K562 (cell line): ENCODE measurements at regions not wholly inside any gene's neighbourhood (a gene's known extent, or its start where the extent isn't known, plus 50 kb on each side); places are given as distances from the start of the nearest gene placed in this dataset. TPM values are rescaled to one million over a fixed set of nuclear protein-coding genes. Genes with fewer than 3 reads are reported as not detected.

ENCODE experiments used
- ATAC-seq: fragments of 200-7000 bp; cut with Tn5 transposase; 3 replicates; pipeline ENCODE4 v1.9.1; 2020; ENCODE audit warnings: moderate library complexity
- BruUV-seq: library from RNA; stranded (reverse); fragments of 400-500 nt; replicated peaks from 2 replicates; lab custom pipeline; 2021; lab: Mats Ljungman, UMichigan
- CTCF ChIA-PET: fragments of 300-600 bp; formaldehyde crosslinking; extraction: SDS; loops from one replicate; lab custom pipeline; 2021; ENCODE audit warnings: low intra/inter-chr PET ratio; lab: Yijun Ruan, JAX
- POLR2A ChIA-PET: fragments of 300-600, 350-650 bp; sonication (Branson Sonifier 250); formaldehyde crosslinking; extraction: SDS; loops from one replicate; lab custom pipeline; 2021; ENCODE audit warnings: antibody characterized with exemption, inconsistent platforms; lab: Yijun Ruan, JAX
- DNase-seq, 4 experiments: peaks; one replicate each; pipeline versions ENCODE4 v3.0.0 to v3.0.0-alpha.2; 2011 to 2018; ENCODE audit warnings: low spot score in 3 of 4, mixed read lengths in 3 of 4; ENCODE audit errors: extremely low read depth in 1 of 4
- FAIRE-seq: peaks from 2 replicates; lab custom pipeline; 2011; peaks lifted over from hg19 to GRCh38; lab: Jason Lieb, UNC
- H2AFZ ChIP-seq: 2 replicates; pipeline ENCODE4 v1.6.0; 2011; ENCODE audit warnings: low read depth, low read length, control low read depth, inconsistent platforms
- H3K27ac ChIP-seq: fragments of 200-600 bp; 3 replicates; pipeline ENCODE4 v1.8.0; 2011; ENCODE audit warnings: low read depth, mild to moderate bottlenecking, control low read depth, inconsistent platforms, low read length, moderate library complexity, mixed read lengths; ENCODE audit errors: extremely low read depth
- H3K27me3 ChIP-seq, 2 experiments: fragments of 300-600 bp in 1 of 2; 2 replicates in 1 of 2; 3 replicates in 1 of 2; pipeline versions ENCODE4 v1.6.0 to v1.8.0; 2011; ENCODE audit warnings: inconsistent platforms in 2 of 2, low read length in 2 of 2, mild to moderate bottlenecking in 1 of 2, mixed read lengths in 1 of 2, moderate library complexity in 1 of 2; ENCODE audit not compliant: control insufficient read depth in 2 of 2, insufficient read depth in 2 of 2
- H3K36me3 ChIP-seq: fragments of 300-600 bp; 3 replicates; pipeline ENCODE4 v1.8.0; 2011; ENCODE audit warnings: mild to moderate bottlenecking, low read length, inconsistent platforms; ENCODE audit not compliant: control insufficient read depth, insufficient read depth
- H3K4me1 ChIP-seq, 2 experiments: fragments of 200-600 bp in 1 of 2; replicated peaks in 1 of 2; 2 replicates in 1 of 2; 3 replicates in 1 of 2; pipeline versions ENCODE4 v1.5.1 to v1.8.0; 2011; ENCODE audit warnings: inconsistent platforms in 2 of 2, low read length in 2 of 2, mild to moderate bottlenecking in 1 of 2, mixed read lengths in 1 of 2, moderate library complexity in 1 of 2; ENCODE audit not compliant: control insufficient read depth in 2 of 2, insufficient read depth in 2 of 2
- H3K4me2 ChIP-seq: 2 replicates; pipeline ENCODE4 v1.6.1; 2011; ENCODE audit warnings: low read length, control low read depth, inconsistent platforms, mixed read lengths; ENCODE audit not compliant: insufficient read depth
- H3K4me3 ChIP-seq: fragments of 200-600 bp; sonication (generic), shearing (Covaris generic); 2 replicates; pipeline ENCODE4 v1.5.1; 2016; ENCODE audit warnings: control low read depth, inconsistent platforms
- H3K79me2 ChIP-seq: fragments of 200-600 bp; 3 replicates; pipeline ENCODE4 v1.8.0; 2011; ENCODE audit warnings: low read length, inconsistent platforms; ENCODE audit not compliant: control insufficient read depth, insufficient read depth
- H3K9ac ChIP-seq, 2 experiments: 2 replicates each; pipeline versions ENCODE4 v1.6.0 to v1.6.1; 2011; ENCODE audit warnings: low read depth in 2 of 2, low read length in 2 of 2, control low read depth in 1 of 2, inconsistent platforms in 1 of 2, mild to moderate bottlenecking in 1 of 2, mixed read lengths in 1 of 2; ENCODE audit not compliant: insufficient read depth in 1 of 2
- H3K9me1 ChIP-seq: one replicate; pipeline ENCODE4 v1.6.0; 2011; ENCODE audit warnings: inconsistent platforms, mild to moderate bottlenecking, low read length, moderate library complexity; ENCODE audit not compliant: control insufficient read depth, insufficient read depth
- H3K9me3 ChIP-seq: replicated peaks from 2 replicates; pipeline ENCODE4 v1.5.1; 2011; ENCODE audit warnings: low read depth, low read length, inconsistent platforms; ENCODE audit not compliant: control insufficient read depth, insufficient read depth
- H4K20me1 ChIP-seq: replicated peaks from 2 replicates; pipeline ENCODE4 v1.6.1; 2011; ENCODE audit warnings: low read length, inconsistent platforms, mixed read lengths; ENCODE audit not compliant: control insufficient read depth, insufficient read depth
- BMI1 ChIP-seq: fragments of 150-350 bp; IDR thresholded peaks from 2 replicates; pipeline ENCODE4 v1.6.1; 2014; ENCODE audit warnings: low read length
- CBFA2T2 ChIP-seq: fragments of 450-650 bp; conservative IDR thresholded peaks from 2 replicates; pipeline ENCODE4 v1.6.1; 2017; ENCODE audit warnings: mild to moderate bottlenecking
- CSDE1 ChIP-seq, 2 experiments: fragments of 450-650 bp; IDR thresholded peaks; 2 replicates each; pipeline ENCODE4 v1.6.1; 2016; ENCODE audit warnings: mild to moderate bottlenecking in 1 of 2
- MXI1 ChIP-seq: IDR thresholded peaks from 2 replicates; pipeline ENCODE4 v1.6.1; 2011; ENCODE audit warnings: low read depth, mild to moderate bottlenecking, improper control_type of control experiment, low read length
- RBM25 ChIP-seq: fragments of 200-400 bp; formaldehyde crosslinking; IDR thresholded peaks from 2 replicates; pipeline ENCODE4 v1.6.1; 2018; ENCODE audit warnings: low read length, low read depth, moderate library complexity; ENCODE audit not compliant: severe bottlenecking
- ZNF830 ChIP-seq: fragments of 250-450 bp; sonication (Bioruptor Pico); IDR thresholded peaks from 2 replicates; pipeline ENCODE4 v1.5.0; 2021; ENCODE audit warnings: mild to moderate bottlenecking
- WGBS: fragments of 100-300 bp; shearing (Covaris generic); methylation state at CpG from one replicate; pipeline ENCODE4 v1.1.6; 2016; ENCODE audit warnings: low coverage, mixed read lengths; ENCODE audit not compliant: insufficient coverage; ENCODE audit errors: missing lambda C conversion rate; 5-methylcytosine and 5-hydroxymethylcytosine counted together
- in situ Hi-C: fragments of 300-500 bp; cut with MboI; formaldehyde crosslinking; loops from 4 replicates; pipeline ENCODE4 v1.15.0; 2018; ENCODE audit warnings: inconsistent platforms, mixed read lengths
- intact Hi-C: fragments of 100-400 bp; cut with micrococcal nuclease; formaldehyde crosslinking; loops from 2 replicates; pipeline ENCODE4 v1.14.2; 2022
- small RNA-seq: library from RNA; depleted of rRNA; stranded (forward); fragments of <200 nt; gene quantifications from one replicate; pipeline ENCODE3, GENCODE V24; 2014
- TF ChIP-seq, protein P1 (sequence below): fragments of 250-450 bp; sonication (Bioruptor Pico); IDR thresholded peaks from 2 replicates; pipeline ENCODE4 v1.4.0; 2020; ENCODE audit warnings: mild to moderate bottlenecking

DNA sequence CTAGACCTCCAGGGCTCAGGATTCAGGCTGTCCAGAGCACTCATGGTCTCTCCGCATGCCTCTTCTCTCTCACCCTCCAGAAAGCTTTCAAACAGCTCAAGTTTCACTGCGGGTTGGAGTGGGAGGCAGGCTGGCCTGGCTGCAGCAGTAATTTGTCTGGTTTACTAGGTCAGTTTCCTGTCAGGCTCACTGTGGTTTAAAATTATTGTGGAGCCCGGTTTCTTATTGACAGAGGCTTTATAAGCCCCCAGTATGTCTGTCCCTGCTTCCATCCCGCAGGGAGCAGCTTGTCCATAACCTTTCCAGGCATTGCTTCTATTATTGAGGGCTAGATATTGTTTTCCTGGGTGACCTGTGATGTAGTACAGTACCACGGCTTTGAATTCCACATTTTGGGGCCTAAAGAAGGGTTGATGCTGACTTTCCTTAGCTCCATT lies 235.3 kb upstream of the SORL1-AS1 start (continued):
- TF ChIP-seq MXI1: no peak
- TF ChIP-seq CBFA2T2: no peak
- TF ChIP-seq RBM25: no peak
- TF ChIP-seq CSDE1 (IDR thresholded peaks at IDR 0.05): no peak

DNA sequence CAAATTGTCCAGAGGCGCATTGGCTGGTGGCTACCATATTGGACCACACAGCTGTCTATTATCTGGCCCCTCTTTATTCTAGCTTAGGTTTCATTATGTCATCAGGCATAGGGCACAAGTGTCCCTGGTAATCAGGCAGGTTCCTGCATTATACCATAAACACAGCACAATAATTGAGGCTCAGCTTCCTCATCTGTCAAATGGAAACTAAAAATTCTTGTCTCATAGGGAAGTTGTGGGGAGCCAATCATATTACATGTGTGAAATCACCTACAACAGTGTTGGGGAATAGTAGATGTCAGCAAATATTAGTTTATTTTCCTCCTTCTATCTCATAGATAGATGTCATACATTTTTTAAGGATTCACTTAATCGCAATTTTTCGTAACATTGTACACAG lies 231.0 kb upstream of the SORL1-AS1 start:
- no peaks in the 10 kb centered on the region for H3K9me3 ChIP-seq
- no peaks in the 10 kb centered on the region for H3K27me3 ChIP-seq
- no peak for DNase-seq
- ChIA-PET POLR2A (no interaction called here), CTCF (no interaction called here)
- FAIRE-seq: no peak
- H3K4me1 ChIP-seq: no peaks in the 10 kb centered on the region
- H3K9me1 ChIP-seq: no peaks in the 10 kb centered on the region
- no peak overlapping the region for H3K27ac ChIP-seq
- H3K9ac ChIP-seq: no peak overlapping the region
- BruUV-seq: no TSS peak
- intact Hi-C loops: no loop called here
- no peak for ATAC-seq
- no peak overlapping the region for H3K4me3 ChIP-seq
- in situ Hi-C loops: no loop called here
- no peaks in the 10 kb centered on the region for H3K79me2 ChIP-seq
- no peaks in the 10 kb centered on the region for H4K20me1 ChIP-seq
- TF ChIP-seq, protein P1, sequence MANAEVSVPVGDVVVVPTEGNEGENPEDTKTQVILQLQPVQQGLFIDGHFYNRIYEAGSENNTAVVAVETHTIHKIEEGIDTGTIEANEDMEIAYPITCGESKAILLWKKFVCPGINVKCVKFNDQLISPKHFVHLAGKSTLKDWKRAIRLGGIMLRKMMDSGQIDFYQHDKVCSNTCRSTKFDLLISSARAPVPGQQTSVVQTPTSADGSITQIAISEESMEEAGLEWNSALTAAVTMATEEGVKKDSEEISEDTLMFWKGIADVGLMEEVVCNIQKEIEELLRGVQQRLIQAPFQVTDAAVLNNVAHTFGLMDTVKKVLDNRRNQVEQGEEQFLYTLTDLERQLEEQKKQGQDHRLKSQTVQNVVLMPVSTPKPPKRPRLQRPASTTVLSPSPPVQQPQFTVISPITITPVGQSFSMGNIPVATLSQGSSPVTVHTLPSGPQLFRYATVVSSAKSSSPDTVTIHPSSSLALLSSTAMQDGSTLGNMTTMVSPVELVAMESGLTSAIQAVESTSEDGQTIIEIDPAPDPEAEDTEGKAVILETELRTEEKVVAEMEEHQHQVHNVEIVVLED: no peak
- no peak for TF ChIP-seq ZNF830
- TF ChIP-seq BMI1: no peak
- no peak overlapping the region for H3K4me2 ChIP-seq
- 0% methylated on average over 3 of the region's 3 CpGs for WGBS
- no peak overlapping the region for H2AFZ ChIP-seq
- no peaks in the 10 kb centered on the region for H3K36me3 ChIP-seq

Small RNA genes lying in the stretch of these regions (small RNA-seq; reads per million reads assigned to genes)
- not detected for gene RNU6-256P
